GM18909 (cell line): ENCODE measurements at regions not wholly inside any gene's neighbourhood (a gene's known extent, or its start where the extent isn't known, plus 50 kb on each side); places are given as distances from the start of the nearest gene placed in this dataset.
"Not testable (repeated sequence)": the region's sequence is repeated elsewhere in the genome, so short reads cannot be mapped to it uniquely, and the experiment has no call there.

ENCODE experiments used
- ATAC-seq: cut with Tn5 transposase; IDR thresholded peaks from one replicate; pipeline ENCODE4 v1.9.1; 2021; ENCODE audit warnings: mild to moderate bottlenecking; ENCODE audit not compliant: unreplicated experiment, poor library complexity

GRCh38 chr18:55925772-55926171 is 337.8 kb upstream of the TCF4 start:
- ATAC-seq, result no peak

DNA sequence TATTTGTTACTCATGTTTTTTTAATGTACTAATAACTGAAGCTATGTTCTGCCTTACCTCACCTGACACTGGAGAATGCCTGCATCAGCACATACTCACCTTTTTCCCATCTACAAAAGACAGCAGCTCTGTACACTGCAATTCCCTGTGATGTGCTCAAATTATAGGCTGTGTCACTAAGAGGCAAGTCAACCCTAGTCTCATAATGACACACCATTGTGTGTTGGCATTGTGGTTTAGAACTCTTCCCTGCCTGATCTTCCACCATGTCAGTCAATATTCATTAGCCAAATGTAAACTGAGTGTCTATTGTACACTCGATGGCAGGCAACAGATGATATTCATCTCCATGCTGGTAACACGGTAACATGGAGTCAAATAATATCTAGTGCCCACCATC is 332.1 kb upstream of the TCF4 start:
- ATAC-seq, result no peak

DNA sequence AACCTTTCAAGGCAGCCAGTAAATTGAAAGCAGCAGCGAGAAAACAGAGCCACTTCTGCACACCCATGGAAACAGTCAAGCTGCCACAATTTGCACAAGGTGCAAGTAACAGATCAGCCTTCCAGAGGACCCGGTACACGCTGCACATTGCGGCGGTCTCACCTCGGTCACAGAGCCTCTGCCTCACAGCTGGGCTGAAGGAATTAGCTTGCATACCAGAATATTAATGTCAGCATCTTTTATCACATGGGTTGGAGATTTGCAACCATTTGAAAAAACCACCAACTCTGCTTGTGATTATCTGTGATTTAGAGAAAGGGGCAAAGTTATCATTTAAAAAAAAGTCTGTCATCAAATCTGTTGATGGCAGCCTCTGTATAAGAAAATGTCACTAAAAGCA is 330.5 kb upstream of the TCF4 start:
- no peak for ATAC-seq

- ATAC-seq, result no peak
Measured at GRCh38 chr18:55912919-55913318, 324.9 kb upstream of the TCF4 start.

GRCh38 chr18:55912071-55912470 is 324.1 kb upstream of the TCF4 start:
- ATAC-seq, result no peak

DNA sequence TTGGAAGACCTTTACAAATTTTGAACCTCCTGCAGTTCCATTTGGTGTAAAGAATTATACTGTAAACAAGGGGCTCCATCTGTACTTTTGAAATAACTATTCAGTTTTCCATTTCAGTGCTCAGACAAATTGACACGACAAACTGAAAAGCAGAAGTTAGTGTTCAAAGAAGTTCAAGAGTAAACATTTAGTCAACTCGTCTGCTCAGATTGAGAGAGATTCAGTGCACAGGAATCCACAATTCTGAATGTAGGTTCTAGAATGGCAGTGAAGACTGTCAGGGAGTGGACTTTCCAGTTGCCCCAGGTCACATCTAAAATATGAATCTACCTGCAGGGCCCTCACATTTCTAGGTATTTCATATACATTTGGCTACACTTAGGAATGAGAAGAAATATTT is 322.3 kb upstream of the TCF4 start:
- ATAC-seq, result no peak

DNA sequence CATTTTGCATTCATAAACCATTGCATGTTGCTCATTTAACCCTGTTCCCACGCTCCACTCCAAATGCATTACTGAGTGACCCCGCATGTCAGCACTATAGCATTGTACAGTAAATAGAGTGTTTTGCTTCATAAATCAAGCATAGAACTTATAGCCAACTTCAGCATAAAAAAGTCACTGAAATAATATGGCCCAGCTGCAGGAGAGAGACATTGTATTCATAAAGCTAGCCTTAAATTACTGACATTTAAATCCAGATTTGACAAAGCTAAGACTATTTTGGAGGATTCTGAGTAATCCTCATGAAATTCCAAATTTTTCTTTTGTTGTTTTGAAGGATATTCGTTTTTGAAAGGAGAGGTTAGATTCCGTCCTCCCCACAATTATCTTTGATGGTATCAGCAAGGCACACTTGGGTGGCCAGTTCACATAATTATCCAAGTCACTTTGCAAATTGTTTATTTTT is 320.9 kb upstream of the TCF4 start:
- ATAC-seq, result peak; percentile 40

DNA sequence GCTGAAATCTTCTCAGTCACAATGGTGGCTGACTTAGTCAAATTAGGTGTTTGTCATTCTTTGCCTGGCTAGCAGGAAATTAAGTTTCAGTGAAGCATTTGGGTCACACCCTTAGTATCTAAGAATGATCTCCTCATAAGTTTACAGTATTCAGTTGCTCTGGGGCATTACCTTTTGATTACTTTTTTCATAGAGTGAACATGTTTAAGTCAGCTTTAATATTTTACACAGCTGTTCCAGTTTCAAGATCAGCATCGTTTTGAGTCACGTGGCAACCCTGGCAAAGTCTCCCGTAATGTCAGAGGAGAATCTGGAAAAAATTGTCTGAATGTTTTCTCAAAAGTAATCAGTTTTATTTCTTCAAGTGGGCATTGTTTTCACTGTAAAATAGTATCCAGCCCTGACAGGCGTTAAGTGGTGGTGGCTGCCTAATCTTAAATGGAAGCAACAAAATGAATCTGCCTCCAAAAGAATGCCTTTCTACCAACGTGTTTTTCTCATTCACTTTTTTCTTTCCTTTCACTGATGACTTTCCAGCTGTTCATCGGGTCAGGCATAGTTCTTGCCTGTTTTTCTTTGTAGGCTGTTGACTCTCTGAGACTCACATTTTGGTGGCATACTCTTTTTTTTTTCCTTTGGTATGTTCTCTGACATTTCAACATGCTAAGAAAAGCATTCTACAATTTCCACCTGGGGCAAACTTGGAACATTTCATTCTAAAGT is 319.6 kb upstream of the TCF4 start:
- no peak for ATAC-seq

DNA sequence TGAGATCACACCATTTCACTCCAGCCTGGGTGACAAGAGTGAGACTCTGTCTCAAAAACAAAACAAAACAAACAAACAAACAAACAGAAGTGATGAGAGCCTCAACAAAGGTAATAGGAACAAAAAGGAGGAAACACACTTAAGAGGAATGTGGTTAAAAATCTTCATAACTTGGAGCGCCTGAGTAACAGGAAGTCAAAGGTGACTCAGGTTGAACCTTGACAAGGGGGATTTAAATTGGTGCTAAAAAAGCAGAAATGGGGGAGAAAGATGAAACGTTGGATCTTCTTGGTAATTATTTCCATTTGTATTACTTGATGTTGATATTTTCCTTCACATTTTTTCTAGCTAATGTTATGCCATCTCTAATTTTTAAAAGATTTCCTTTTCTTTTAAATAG is 318.5 kb upstream of the TCF4 start:
- no peak for ATAC-seq

DNA sequence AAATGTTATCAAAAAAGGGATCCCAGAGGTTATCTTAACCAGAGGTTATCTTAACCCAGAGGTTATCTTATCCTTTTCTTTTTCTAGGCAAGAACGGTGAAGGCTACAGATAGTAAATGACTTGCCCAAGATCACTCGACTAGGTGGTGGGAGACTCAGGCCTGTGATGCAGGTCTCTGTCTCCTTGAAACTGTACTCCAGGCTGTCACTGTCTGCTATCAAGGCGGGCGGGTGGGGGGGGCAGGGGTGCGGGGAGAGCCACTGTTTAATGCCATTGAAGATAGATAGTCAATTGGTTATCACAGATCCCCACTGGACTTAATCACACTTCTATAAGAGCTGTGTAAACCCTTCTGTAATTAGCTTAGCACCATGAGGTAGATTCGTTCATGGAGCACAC is 315.9 kb upstream of the TCF4 start:
- no peak for ATAC-seq

DNA sequence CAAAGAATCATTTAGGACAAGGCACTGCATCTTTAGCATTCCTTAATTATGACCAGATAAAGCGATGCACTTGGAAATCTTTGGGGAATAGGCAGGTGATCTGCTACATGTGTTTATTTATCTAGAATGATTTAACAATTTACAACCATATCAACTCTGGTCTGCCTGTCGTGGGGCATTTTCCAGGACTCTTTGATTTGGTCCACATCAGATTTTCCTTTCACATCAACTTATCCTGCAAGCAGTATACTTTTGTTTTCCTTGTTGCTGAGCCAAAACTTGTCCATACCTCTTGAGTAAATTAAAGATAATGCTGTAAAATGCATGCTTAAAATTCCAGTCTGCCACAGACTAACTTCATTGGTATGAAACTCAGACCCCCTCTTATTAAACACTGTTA is 312.4 kb upstream of the TCF4 start:
- no peak for ATAC-seq

- ATAC-seq, result no peak
Measured at GRCh38 chr18:55897091-55897689, 309.2 kb upstream of the TCF4 start.

DNA sequence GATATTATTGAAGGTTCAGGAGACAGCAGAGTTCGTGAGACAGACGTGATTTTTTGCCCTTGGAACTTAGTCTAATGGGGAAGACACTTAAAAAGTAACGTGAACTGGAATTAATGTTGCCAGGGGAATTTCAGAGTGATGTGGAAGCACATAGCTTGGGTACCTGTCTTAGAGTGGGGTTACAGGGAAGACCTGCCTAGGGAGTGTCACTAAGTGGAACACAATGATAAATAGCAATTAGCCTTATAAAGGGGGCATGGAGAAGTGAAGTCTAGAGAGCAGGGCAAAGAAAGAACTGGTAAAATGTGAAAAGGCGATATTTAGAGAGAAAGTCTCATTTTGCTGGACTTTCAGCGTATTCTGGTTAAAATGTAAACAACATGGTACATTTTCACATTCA is 306.0 kb upstream of the TCF4 start:
- ATAC-seq, result no peak

- not testable (repeated sequence) for ATAC-seq
Measured at GRCh38 chr18:55892862-55893813, 305.1 kb upstream of the TCF4 start.

DNA sequence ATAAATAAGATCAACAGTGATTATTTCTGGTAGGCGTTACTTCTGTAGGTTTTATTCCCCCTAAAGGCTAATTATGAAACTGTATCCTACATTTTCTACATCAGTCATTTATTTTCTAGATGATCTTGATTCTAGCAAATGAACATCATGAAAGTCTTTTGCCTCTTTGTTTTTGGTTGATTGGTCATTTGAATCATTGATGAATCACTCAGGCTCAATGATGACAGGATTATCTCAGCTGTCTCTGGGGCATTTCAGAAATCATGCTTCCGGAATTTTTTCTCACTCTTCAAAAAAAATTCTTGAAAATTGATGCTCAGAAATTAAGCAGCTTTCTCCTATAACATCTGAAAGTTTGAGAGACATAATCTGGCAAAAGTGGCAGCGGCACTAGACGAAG is 298.9 kb upstream of the TCF4 start:
- no peak for ATAC-seq

GRCh38 chr18:55884498-55884897 is 296.5 kb upstream of the TCF4 start:
- ATAC-seq, result no peak

- no peak for ATAC-seq
Measured at GRCh38 chr18:55880617-55881016, 292.6 kb upstream of the TCF4 start.

GRCh38 chr18:55879331-55879730 is 291.3 kb upstream of the TCF4 start:
- no peak for ATAC-seq

GRCh38 chr18:55878224-55878623 is 290.2 kb upstream of the TCF4 start:
- no peak for ATAC-seq

- no peak for ATAC-seq
Measured at GRCh38 chr18:55877321-55877720, 289.3 kb upstream of the TCF4 start.

DNA sequence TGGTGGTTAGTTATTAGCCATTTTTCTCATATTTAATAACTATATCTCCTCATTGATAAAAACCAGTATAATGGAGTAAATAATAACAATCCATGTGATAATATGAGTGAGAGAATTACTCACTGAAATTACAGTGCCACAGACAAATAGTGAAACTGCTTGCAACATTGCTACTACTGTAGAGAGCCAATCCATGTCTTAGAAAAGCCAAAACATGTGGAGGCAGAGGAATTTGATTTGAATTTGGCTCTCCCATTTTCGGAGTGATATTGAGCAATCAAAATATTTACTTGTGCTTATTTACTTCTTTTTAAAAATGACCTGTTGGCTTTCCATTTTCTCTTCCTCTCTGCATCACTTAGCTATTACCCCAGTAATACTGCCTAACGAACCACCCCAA is 288.3 kb upstream of the TCF4 start:
- no peak for ATAC-seq
